Ectodermal cell (in vitro differentiated cells): ENCODE measurements at regions not wholly inside any gene's neighbourhood (a gene's known extent, or its start where the extent isn't known, plus 50 kb on each side); places are given as distances from the start of the nearest gene placed in this dataset.

Experiments
- H3K27ac ChIP-seq: 2 replicates; pipeline ENCODE4 v1.7.0; 2013; ENCODE audit warnings: mild to moderate bottlenecking, low read depth, low read length; ENCODE audit not compliant: insufficient read depth, poor library complexity, severe bottlenecking
- H3K27me3 ChIP-seq: 2 replicates; pipeline ENCODE4 v1.7.0; 2013; ENCODE audit warnings: mild to moderate bottlenecking, low read length; ENCODE audit not compliant: insufficient read depth, control insufficient read depth, poor library complexity, severe bottlenecking
- H3K36me3 ChIP-seq: one replicate; pipeline ENCODE4 v1.7.0; 2013; ENCODE audit warnings: low read length; ENCODE audit not compliant: control insufficient read depth, insufficient read depth
- H3K4me1 ChIP-seq: one replicate; pipeline ENCODE4 v1.7.0; 2013; ENCODE audit warnings: low read length; ENCODE audit not compliant: control insufficient read depth, insufficient read depth
- H3K4me3 ChIP-seq: 2 replicates; pipeline ENCODE4 v1.7.0; 2013; ENCODE audit warnings: low read depth, low read length, control low read depth; ENCODE audit not compliant: insufficient read depth
- H3K9me3 ChIP-seq: 2 replicates; pipeline ENCODE4 v1.7.0; 2013; ENCODE audit warnings: mild to moderate bottlenecking, low read length, moderate library complexity; ENCODE audit not compliant: control insufficient read depth
- WGBS, 2 experiments: methylation state at CpG; one replicate each; pipeline ENCODE4 v1.1.7; 2013; ENCODE audit warnings: missing lambda C conversion rate in 2 of 2; 5-methylcytosine and 5-hydroxymethylcytosine counted together

DNA sequence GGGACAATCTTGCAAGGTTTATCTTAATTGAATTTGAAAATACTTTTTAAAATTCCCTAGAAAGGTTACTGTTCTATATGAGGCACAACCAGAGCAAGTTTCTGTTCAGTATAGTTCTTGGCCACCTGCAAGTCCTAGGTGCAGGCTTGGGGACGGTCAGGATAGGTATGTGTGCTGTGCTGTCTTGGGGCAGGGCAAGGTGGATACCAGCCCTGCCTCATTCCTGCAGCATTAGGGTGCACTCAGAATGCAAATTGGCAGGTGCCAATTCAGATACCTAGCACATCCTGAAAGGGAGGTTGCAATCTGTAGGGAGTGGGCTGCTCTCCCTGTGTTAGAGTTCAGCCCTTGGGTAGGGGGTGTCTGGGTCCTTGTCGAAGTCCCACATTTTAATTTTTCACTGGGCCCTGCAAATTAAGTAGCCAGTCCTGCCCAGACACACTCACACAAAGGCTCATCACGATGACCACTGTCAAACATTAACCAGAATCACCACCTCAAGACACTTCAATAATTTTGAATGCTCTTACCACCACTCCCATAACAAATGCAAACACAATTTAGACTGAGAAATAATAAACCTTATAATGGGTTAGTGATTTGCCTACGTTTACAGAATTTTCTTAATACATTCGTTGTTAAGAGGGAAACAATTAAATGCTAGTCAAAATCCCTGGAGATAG is 838.0 kb upstream of the NR2F2 start:
- Histone ChIP-seq H3K27ac (no peak overlapping the region), H3K27me3 (no peaks in the 10 kb centered on the region), H3K36me3 (no peaks in the 10 kb centered on the region), H3K4me3 (no peak overlapping the region), H3K9me3 (no peaks in the 10 kb centered on the region), H3K4me1 (peaks cover 7% of the 10 kb centered on the region)
- 92 to 95% methylated on average over 5 of the region's 5 CpGs for WGBS, 2 experiments

DNA sequence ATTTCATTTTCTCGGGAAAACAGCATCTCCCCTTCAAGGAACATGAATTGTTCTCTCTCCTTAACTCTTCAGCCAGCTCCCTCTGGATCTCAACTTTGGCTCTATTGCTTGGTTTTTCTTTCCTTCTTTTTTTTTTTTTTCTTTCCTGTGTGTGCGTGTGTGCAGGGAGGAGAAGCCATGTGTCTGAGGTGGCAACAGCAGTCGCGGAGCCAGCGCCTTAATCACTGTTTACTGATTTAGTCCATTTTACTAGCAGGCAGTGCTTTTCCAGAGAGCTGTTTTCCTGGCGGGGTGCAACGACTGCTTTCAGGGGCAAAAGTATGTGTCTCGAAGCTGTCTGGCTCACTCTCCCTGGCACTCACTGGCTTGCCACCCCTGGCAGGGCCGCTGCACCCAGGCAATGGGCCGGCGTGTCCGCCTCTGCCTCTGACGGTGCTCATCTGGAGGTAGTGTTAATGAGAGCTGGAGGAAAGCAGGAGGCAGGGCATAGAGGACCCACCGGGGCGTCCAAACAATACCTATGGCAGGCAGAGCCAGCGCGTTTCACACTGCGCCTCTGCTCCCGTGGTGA is 835.4 kb upstream of the NR2F2 start:
- no peaks in the 10 kb centered on the region for H3K36me3 ChIP-seq
- H3K4me3 ChIP-seq, result no peak overlapping the region
- H3K4me1 ChIP-seq, result peaks cover 7% of the 10 kb centered on the region
- H3K27me3 ChIP-seq, result no peaks in the 10 kb centered on the region
- no peak overlapping the region for H3K27ac ChIP-seq
- 79 to 80% methylated on average over 19 of the region's 19 CpGs for WGBS, 2 experiments
- H3K9me3 ChIP-seq, result no peaks in the 10 kb centered on the region

DNA sequence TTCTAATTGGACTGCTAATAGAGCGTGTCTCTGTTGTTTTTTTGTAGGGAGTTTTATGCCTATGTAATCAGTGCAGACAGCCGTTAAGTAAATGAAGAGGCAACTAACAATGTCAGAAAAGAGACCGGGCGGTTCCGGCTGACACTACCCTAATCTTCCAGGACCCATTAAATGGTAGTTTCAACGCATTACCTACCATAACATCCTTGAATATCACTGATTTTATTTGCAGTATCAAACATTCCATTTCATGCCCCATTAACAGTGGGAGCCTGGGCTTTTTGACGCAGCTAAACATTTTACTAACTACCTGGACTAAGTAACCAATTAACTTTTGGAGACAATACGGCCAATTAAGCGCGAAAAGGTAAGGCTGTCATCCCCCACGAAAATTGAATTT is 832.9 kb upstream of the NR2F2 start:
- H3K4me1 ChIP-seq, result peaks cover 7% of the 10 kb centered on the region
- no peaks in the 10 kb centered on the region for H3K36me3 ChIP-seq
- no peak overlapping the region for H3K27ac ChIP-seq
- WGBS, 2 experiments, result 94 to 95% methylated on average over 11 of the region's 11 CpGs
- H3K9me3 ChIP-seq, result no peaks in the 10 kb centered on the region
- no peaks in the 10 kb centered on the region for H3K27me3 ChIP-seq
- H3K4me3 ChIP-seq, result no peak overlapping the region

DNA sequence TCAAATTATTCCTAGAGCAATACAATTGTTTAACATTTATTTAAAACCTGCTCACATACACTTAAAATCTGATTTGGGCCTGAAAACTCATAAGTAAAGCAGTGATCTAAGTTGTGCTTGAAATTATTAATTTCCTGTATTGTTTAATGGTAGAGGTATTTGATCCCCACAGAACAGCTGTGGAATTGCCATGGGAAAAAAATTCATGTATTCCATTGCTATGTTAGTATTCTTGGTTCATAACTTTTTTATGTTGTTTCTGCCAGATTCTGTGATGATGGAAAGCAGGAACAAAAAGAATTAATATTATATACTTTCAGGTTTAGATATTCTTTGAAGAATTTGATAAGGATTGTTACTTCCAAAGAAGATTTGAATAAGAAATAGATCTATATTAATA is 831.5 kb upstream of the NR2F2 start:
- Histone ChIP-seq H3K27me3 (no peaks in the 10 kb centered on the region), H3K4me3 (no peak overlapping the region), H3K4me1 (peaks cover 7% of the 10 kb centered on the region), H3K9me3 (no peaks in the 10 kb centered on the region), H3K36me3 (no peaks in the 10 kb centered on the region), H3K27ac (no peak overlapping the region)

DNA sequence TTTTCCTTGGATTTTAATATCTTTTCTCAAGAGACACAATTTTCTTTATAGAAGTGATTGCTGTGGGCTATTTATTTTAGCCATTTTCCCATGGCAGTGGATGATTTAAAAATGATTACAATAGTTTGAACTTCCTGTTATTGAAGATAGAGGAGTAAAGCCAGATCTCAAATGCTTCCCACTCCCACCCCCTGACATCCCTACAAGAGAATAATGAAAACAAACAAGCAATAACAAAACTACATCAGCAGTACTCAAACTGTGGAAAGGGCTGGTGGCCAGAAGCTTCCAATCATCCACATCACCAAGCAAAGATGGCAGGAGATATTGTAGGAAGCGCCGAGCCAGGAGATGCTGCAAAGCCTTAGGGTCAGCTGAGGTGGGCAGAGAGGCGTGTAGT is 831.1 kb upstream of the NR2F2 start:
- peaks cover 7% of the 10 kb centered on the region for H3K4me1 ChIP-seq
- no peaks in the 10 kb centered on the region for H3K9me3 ChIP-seq
- H3K27me3 ChIP-seq, result no peaks in the 10 kb centered on the region
- no peaks in the 10 kb centered on the region for H3K36me3 ChIP-seq
- 95 to 99% methylated on average over 3 of the region's 3 CpGs for WGBS, 2 experiments
- no peak overlapping the region for H3K27ac ChIP-seq
- H3K4me3 ChIP-seq, result no peak overlapping the region

DNA sequence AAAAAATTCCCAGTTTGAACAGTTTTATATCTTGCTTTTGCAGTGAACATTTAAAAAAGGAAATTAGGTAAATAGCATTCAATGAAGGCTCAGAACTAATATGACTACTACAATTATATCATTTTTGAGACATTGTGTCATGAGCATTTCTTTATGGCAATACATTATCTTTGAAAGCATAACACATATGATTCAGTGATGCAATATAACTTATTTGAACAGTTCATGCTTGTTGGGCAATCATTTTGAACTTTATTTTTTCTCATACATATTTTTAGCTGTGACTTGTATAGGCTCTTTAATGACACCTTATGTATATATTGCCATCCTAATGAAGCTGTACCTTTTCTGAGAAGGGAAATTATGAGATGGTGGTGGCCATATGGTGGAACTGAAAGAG is 828.6 kb upstream of the NR2F2 start:
- no peak overlapping the region for H3K27ac ChIP-seq
- H3K27me3 ChIP-seq, result no peaks in the 10 kb centered on the region
- no peaks in the 10 kb centered on the region for H3K4me1 ChIP-seq
- H3K9me3 ChIP-seq, result no peaks in the 10 kb centered on the region
- H3K4me3 ChIP-seq, result no peak overlapping the region
- H3K36me3 ChIP-seq, result no peaks in the 10 kb centered on the region

DNA sequence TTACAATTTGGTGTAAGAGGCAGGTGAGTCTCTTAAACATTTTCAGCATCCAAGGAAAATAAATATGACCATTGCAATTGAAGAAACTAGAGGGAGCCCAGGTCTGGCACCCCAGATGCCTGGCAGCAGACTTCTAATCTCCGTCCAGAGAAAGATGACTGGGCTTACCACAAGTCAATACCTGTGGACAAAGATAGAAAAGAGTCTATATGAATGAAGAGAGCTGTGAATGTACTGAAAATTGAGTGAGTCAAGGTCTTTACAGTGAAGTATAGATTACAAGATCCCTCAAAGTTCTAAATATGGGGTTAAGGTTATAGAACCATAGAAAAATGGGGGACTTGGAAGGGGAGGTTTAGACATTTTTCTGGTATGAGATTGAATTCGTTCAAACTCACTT is 827.4 kb upstream of the NR2F2 start:
- H3K27me3 ChIP-seq, result no peaks in the 10 kb centered on the region
- H3K4me3 ChIP-seq, result no peak overlapping the region
- WGBS, 2 experiments, result 82 to 89% methylated on average over 2 of the region's 2 CpGs
- H3K9me3 ChIP-seq, result no peaks in the 10 kb centered on the region
- no peak overlapping the region for H3K27ac ChIP-seq
- no peaks in the 10 kb centered on the region for H3K4me1 ChIP-seq
- H3K36me3 ChIP-seq, result no peaks in the 10 kb centered on the region

DNA sequence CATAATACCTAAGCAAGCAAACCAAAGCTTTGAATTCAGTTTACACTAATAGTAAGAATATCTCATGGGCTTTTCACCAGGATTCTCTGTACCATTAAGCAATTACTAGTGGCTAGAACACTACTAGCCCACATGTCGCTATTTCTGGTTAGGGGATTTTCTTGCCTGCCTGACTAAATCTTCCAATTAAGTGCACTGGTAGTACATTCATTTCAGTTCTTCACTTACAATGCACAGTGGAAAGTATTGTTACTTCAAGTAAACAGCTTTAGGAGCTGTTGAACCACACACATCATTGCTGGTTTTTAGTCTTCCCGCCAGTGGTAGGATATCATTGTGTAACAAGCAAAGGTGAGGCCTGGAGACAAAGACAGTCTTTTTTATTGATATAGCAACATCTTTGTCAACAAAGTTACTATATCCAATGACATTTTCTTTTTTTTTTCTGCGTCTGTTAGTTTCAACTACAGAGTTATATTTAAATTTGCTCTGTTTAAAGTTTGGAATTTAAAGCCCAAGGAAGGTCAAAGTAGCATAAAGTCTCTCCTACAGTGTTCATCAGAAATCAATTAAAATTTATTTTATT is 826.8 kb upstream of the NR2F2 start:
- Histone ChIP-seq H3K9me3 (no peaks in the 10 kb centered on the region), H3K4me1 (no peaks in the 10 kb centered on the region), H3K4me3 (no peak overlapping the region), H3K27ac (no peak overlapping the region), H3K36me3 (no peaks in the 10 kb centered on the region), H3K27me3 (no peaks in the 10 kb centered on the region)
- WGBS, 2 experiments, result 93 to 95% methylated on average over 2 of the region's 3 CpGs

DNA sequence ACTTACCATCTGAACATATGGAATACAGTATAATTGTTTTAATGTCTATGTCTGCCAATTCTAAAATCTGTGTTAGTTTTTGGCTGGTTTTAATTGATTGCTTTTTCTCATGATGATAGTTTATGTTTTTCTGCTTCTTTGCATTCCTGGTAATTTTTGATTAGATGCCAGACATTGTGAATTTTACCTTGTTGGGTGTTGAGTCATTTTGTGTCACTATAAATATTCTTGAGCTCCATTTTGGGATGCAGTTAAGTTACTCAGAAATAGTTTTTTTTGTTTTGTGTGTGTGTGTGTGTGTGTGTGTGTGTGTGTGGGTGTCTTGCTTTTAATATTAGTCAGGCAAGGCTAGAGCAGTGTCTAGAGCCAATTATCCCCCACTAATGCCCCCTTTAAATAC is 818.8 kb upstream of the NR2F2 start:
- no peak overlapping the region for H3K27ac ChIP-seq

DNA sequence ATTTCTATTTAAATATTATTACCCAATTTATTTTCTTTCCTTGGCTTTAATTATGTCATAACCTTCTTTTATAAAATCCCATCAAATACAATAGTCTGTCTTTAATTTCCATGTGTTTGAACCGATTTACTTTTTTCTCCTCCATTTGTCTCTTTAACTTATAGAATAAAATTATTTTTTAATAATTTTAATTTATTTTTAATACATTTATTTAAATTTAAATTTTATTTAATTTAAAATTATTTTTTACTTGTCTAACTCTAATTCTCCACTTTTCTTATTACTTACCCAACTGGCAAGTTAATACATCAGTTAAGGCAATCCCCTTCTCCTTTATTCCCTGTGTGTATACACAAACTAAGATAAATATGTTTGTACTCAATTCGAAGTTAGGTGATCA is 817.6 kb upstream of the NR2F2 start:
- no peaks in the 10 kb centered on the region for H3K4me1 ChIP-seq
- no peak overlapping the region for H3K27ac ChIP-seq
- no peaks in the 10 kb centered on the region for H3K9me3 ChIP-seq
- no peak overlapping the region for H3K4me3 ChIP-seq
- WGBS, 2 experiments, result 100% methylated on average over 1 of the region's 2 CpGs; no CpG with 5 or more reads in 1 of the 2 experiments
- no peaks in the 10 kb centered on the region for H3K36me3 ChIP-seq
- H3K27me3 ChIP-seq, result no peaks in the 10 kb centered on the region

More for the DNA sequence above, 818.8 kb upstream of the NR2F2 start:
- no peaks in the 10 kb centered on the region for H3K9me3 ChIP-seq
- H3K27me3 ChIP-seq, result no peaks in the 10 kb centered on the region
- no peak overlapping the region for H3K4me3 ChIP-seq
- H3K36me3 ChIP-seq, result no peaks in the 10 kb centered on the region
- H3K4me1 ChIP-seq, result no peaks in the 10 kb centered on the region
